ENCODE measurements at regions not wholly inside any gene's neighbourhood (a gene's known extent, or its start where the extent isn't known, plus 50 kb on each side); places are given as distances from the start of the nearest gene placed in this dataset.

DNA sequence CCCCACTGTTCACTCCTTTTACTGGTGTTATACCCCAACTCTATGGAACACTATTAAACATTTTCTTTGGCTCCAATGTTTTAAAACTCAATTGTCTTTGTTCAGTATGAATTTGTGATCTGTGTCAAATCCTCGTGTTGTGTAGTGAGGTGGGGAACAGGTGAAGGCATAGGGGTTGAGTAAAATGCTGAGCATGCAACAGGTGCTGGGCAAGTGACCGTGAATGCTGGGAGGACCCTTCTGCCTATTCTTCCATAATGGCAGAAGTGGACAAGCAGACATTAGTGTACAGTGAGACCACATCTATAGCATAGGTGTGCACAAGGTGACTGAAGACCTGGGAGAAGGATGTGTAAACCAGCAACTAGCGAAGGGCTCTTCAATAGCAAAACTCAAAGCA, 1188.0 kb downstream of the UQCRFS1 start:
- ChIA-PET RAD21 (ENCODE audit: unreplicated experiment) (interaction anchor here (1.6 kb wide), 1 partner anchor 37 kb away, joined by 3 read pairs; no protein-coding TSS in a partner anchor), POLR2A (interaction anchor here (0.9 kb wide), 1 partner anchor 39 kb away, joined by 3 read pairs; no protein-coding TSS in a partner anchor), SMC1A (ENCODE audit: uncharacterized antibody, unreplicated experiment) (interaction anchor here (1.0 to 3.2 kb wide), 2 partner anchors 10 to 127 kb away, joined by 4 to 16 read pairs; no protein-coding TSS in a partner anchor), CTCF (interaction anchor here (1.9 kb wide), 1 partner anchor 9 kb away, joined by 6 read pairs; no protein-coding TSS in a partner anchor)
- intact Hi-C loops (cut with micrococcal nuclease; ENCODE audit: unreplicated experiment) (no loop called here), in situ Hi-C loops (cut with MboI) (no loop called here)
- DNase-seq (ENCODE audit: low read depth, low spot score): no peak
- no peaks in the 10 kb centered on the region for H4K20me1 ChIP-seq (ENCODE audit: control insufficient read depth, insufficient read depth)
- H3K9ac ChIP-seq (ENCODE audit: control insufficient read depth, insufficient read depth, low read length): no peak overlapping the region
- 23% methylated on average over 3 of the region's 3 CpGs for WGBS (ENCODE audit: insufficient coverage, insufficient replicate concordance, low lambda C conversion rate, missing lambda C conversion rate)
- no peaks in the 10 kb centered on the region for H3K27me3 ChIP-seq (replicated peaks in 1 of 2; ENCODE audit: control insufficient read depth in 2 of 2, insufficient read depth in 2 of 2, low read length in 1 of 2)
- H3K4me3 ChIP-seq: no peak overlapping the region
- H3K27ac ChIP-seq (ENCODE audit: control insufficient read depth, insufficient read depth): no peak overlapping the region
- H3K36me3 ChIP-seq (ENCODE audit: control insufficient read depth in 2 of 2, insufficient read depth in 2 of 2, low read length in 1 of 2): no peaks in the 10 kb centered on the region
- no peak for FAIRE-seq
- TF ChIP-seq SP1 (IDR thresholded peaks at IDR 0.05; ENCODE audit: low read depth, low read length): no peak
- no peak for TF ChIP-seq KAT2A (conservative IDR thresholded peaks at IDR 0.05; ENCODE audit: control insufficient read depth, low read depth, low read length)
- no peak overlapping the region for H2AFZ ChIP-seq (ENCODE audit: control insufficient read depth, low read depth, low read length)
- ATAC-seq: no peak
- H3K9me3 ChIP-seq (replicated peaks; ENCODE audit: control insufficient read depth, insufficient read depth, low read length): no peaks in the 10 kb centered on the region
- no peaks in the 10 kb centered on the region for H3K4me1 ChIP-seq (ENCODE audit: control insufficient read depth, insufficient read depth, low read length)
- no TSS peak for BruUV-seq (replicated peaks)
- H3K79me2 ChIP-seq (ENCODE audit: control insufficient read depth, insufficient read depth, low read length): no peaks in the 10 kb centered on the region
- H3K4me2 ChIP-seq (ENCODE audit: control insufficient read depth, insufficient read depth): no peak overlapping the region

DNA sequence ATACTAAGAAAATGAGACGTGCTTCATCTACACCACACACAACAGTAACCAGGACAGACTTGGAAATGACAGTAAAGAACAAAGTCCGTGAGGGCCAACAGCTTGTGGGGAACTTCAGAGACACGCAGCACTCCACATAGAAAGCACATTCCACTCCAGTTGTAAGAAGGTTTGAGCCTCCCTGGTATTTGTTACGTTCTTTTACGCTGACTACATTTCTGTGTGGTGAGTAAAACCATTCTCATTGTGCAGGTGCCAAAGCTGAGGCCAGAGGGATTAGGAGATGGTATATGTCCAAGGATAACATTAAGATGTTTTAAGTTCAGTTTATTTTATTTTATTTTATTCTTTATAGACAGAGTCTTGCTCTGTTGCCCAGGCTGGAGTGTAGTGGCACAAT, 1189.9 kb downstream of the UQCRFS1 start:
- FAIRE-seq (no peak), DNase-seq (ENCODE audit: low read depth, low spot score) (no peak), ATAC-seq (no peak)
- H3K27ac ChIP-seq (ENCODE audit: control insufficient read depth, insufficient read depth): no peak overlapping the region
- H3K4me1 ChIP-seq (ENCODE audit: control insufficient read depth, insufficient read depth, low read length): no peaks in the 10 kb centered on the region
- no peaks in the 10 kb centered on the region for H3K36me3 ChIP-seq (ENCODE audit: control insufficient read depth in 2 of 2, insufficient read depth in 2 of 2, low read length in 1 of 2)
- H3K79me2 ChIP-seq (ENCODE audit: control insufficient read depth, insufficient read depth, low read length): no peaks in the 10 kb centered on the region
- H3K27me3 ChIP-seq (replicated peaks in 1 of 2; ENCODE audit: control insufficient read depth in 2 of 2, insufficient read depth in 2 of 2, low read length in 1 of 2): no peaks in the 10 kb centered on the region
- TF ChIP-seq POLR2A (IDR thresholded peaks at IDR 0.05; ENCODE audit: low read depth, low read length): no peak
- no peak for TF ChIP-seq CREB1 (IDR thresholded peaks at IDR 0.05; ENCODE audit: low read depth)
- no peak for TF ChIP-seq ZZZ3 (IDR thresholded peaks at IDR 0.05; ENCODE audit: control insufficient read depth, insufficient read length, low read depth)
- TF ChIP-seq EZH2 (IDR thresholded peaks at IDR 0.05; ENCODE audit: borderline replicate concordance, control insufficient read depth, low read depth, low read length): no peak
- no peak for TF ChIP-seq CEBPB (IDR thresholded peaks at IDR 0.05; ENCODE audit: borderline replicate concordance in 1 of 2, low read depth in 2 of 2, low read length in 2 of 2)
- no peak for TF ChIP-seq JUND (IDR thresholded peaks at IDR 0.05; ENCODE audit: low read depth, low read length)
- TF ChIP-seq, protein P1, sequence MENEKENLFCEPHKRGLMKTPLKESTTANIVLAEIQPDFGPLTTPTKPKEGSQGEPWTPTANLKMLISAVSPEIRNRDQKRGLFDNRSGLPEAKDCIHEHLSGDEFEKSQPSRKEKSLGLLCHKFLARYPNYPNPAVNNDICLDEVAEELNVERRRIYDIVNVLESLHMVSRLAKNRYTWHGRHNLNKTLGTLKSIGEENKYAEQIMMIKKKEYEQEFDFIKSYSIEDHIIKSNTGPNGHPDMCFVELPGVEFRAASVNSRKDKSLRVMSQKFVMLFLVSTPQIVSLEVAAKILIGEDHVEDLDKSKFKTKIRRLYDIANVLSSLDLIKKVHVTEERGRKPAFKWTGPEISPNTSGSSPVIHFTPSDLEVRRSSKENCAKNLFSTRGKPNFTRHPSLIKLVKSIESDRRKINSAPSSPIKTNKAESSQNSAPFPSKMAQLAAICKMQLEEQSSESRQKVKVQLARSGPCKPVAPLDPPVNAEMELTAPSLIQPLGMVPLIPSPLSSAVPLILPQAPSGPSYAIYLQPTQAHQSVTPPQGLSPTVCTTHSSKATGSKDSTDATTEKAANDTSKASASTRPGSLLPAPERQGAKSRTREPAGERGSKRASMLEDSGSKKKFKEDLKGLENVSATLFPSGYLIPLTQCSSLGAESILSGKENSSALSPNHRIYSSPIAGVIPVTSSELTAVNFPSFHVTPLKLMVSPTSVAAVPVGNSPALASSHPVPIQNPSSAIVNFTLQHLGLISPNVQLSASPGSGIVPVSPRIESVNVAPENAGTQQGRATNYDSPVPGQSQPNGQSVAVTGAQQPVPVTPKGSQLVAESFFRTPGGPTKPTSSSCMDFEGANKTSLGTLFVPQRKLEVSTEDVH (IDR thresholded peaks at IDR 0.05; ENCODE audit: low read depth, partially characterized antibody): no peak
- TF ChIP-seq CBFB (IDR thresholded peaks at IDR 0.05; ENCODE audit: low read depth): no peak
- TF ChIP-seq, protein P2, sequence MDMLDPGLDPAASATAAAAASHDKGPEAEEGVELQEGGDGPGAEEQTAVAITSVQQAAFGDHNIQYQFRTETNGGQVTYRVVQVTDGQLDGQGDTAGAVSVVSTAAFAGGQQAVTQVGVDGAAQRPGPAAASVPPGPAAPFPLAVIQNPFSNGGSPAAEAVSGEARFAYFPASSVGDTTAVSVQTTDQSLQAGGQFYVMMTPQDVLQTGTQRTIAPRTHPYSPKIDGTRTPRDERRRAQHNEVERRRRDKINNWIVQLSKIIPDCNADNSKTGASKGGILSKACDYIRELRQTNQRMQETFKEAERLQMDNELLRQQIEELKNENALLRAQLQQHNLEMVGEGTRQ (IDR thresholded peaks at IDR 0.05; ENCODE audit: borderline replicate concordance, low read depth, low read length): no peak
- TF ChIP-seq IKZF2 (IDR thresholded peaks at IDR 0.05): no peak
- BruUV-seq (replicated peaks): no TSS peak
- no peaks in the 10 kb centered on the region for H3K9me3 ChIP-seq (replicated peaks; ENCODE audit: control insufficient read depth, insufficient read depth, low read length)
- ChIA-PET RAD21 (ENCODE audit: unreplicated experiment) (no interaction called here), POLR2A (no interaction called here), SMC1A (ENCODE audit: uncharacterized antibody, unreplicated experiment) (no interaction called here), CTCF (no interaction called here)
- H4K20me1 ChIP-seq (ENCODE audit: control insufficient read depth, insufficient read depth): no peaks in the 10 kb centered on the region
- intact Hi-C loops (cut with micrococcal nuclease; ENCODE audit: unreplicated experiment): no loop called here
- in situ Hi-C loops (cut with MboI): no loop called here
- H3K4me3 ChIP-seq: no peak overlapping the region
- H3K4me2 ChIP-seq (ENCODE audit: control insufficient read depth, insufficient read depth): no peak overlapping the region
- H2AFZ ChIP-seq (ENCODE audit: control insufficient read depth, low read depth, low read length): no peak overlapping the region
- H3K9ac ChIP-seq (ENCODE audit: control insufficient read depth, insufficient read depth, low read length): no peak overlapping the region
- WGBS (ENCODE audit: insufficient coverage, insufficient replicate concordance, low lambda C conversion rate, missing lambda C conversion rate): 14% methylated on average over 5 of the region's 5 CpGs
